Endothelial cell of umbilical vein (primary cell): ENCODE measurements at regions not wholly inside any gene's neighbourhood (a gene's known extent, or its start where the extent isn't known, plus 50 kb on each side); places are given as distances from the start of the nearest gene placed in this dataset.

Experiments
- BruUV-seq: library from RNA; stranded (reverse); fragments of 400-500 nt; replicated peaks from 2 replicates; lab custom pipeline; 2021; lab: Mats Ljungman, UMichigan
- CTCF ChIA-PET: fragments of 300-600, 350-600 bp; sonication (Branson Sonifier 250); formaldehyde crosslinking; loops from one replicate; lab custom pipeline; 2021; ENCODE audit warnings: antibody characterized with exemption, inconsistent platforms; lab: Charles Lee
- POLR2A ChIA-PET: fragments of 300-600, 350-600 bp; sonication (Branson Sonifier 250); formaldehyde crosslinking; loops from one replicate; lab custom pipeline; 2021; ENCODE audit warnings: antibody characterized with exemption, inconsistent platforms; lab: Charles Lee
- DNase-seq: peaks from one replicate; pipeline ENCODE4 v3.0.0-alpha.2; 2011; ENCODE audit warnings: low read depth, low spot score
- FAIRE-seq: peaks from 2 replicates; lab custom pipeline; 2011; peaks lifted over from hg19 to GRCh38; lab: Jason Lieb, UNC
- H2AFZ ChIP-seq: 2 replicates; pipeline ENCODE4 v1.6.0; 2012; ENCODE audit warnings: low read depth, low read length, control low read depth, inconsistent platforms
- H3K27ac ChIP-seq: 2 replicates; pipeline ENCODE4 v1.5.1; 2011; ENCODE audit warnings: low read depth, mild to moderate bottlenecking, control low read depth, low read length, moderate library complexity; ENCODE audit not compliant: insufficient read depth
- H3K27me3 ChIP-seq, 2 experiments: 2 replicates each; pipeline versions ENCODE4 v1.6.0 to v1.6.1; 2011; ENCODE audit warnings: low read length in 2 of 2, mixed read lengths in 1 of 2; ENCODE audit not compliant: control insufficient read depth in 2 of 2, insufficient read depth in 2 of 2
- H3K36me3 ChIP-seq, 2 experiments: 2 replicates in 1 of 2; 3 replicates in 1 of 2; pipeline ENCODE4 v1.5.1; 2011; ENCODE audit warnings: low read length in 2 of 2, mild to moderate bottlenecking in 1 of 2, moderate library complexity in 1 of 2; ENCODE audit not compliant: control insufficient read depth in 2 of 2, insufficient read depth in 2 of 2; ENCODE audit errors: extremely low read depth in 1 of 2
- H3K4me1 ChIP-seq: 3 replicates; pipeline ENCODE4 v1.5.1; 2011; ENCODE audit warnings: mild to moderate bottlenecking, low read length; ENCODE audit not compliant: control insufficient read depth, insufficient read depth; ENCODE audit errors: extremely low read depth
- H3K4me2 ChIP-seq: 2 replicates; pipeline ENCODE4 v1.6.1; 2011; ENCODE audit warnings: low read length, control low read depth, mixed read lengths; ENCODE audit not compliant: insufficient read depth
- H3K4me3 ChIP-seq, 3 experiments: fragments of 200-600 bp in 1 of 3; sonication (generic), shearing (Covaris generic) in 1 of 3; replicated peaks in 1 of 3; 2 replicates each; pipeline ENCODE4 v1.5.1; 2011 to 2016; ENCODE audit warnings: control low read depth in 3 of 3, low read length in 3 of 3, mild to moderate bottlenecking in 2 of 3, inconsistent platforms in 1 of 3, low read depth in 1 of 3, moderate library complexity in 1 of 3; ENCODE audit not compliant: insufficient read depth in 1 of 3
- H3K79me2 ChIP-seq: 2 replicates; pipeline ENCODE4 v1.6.0; 2012; ENCODE audit warnings: low read length, inconsistent platforms; ENCODE audit not compliant: control insufficient read depth, insufficient read depth
- H3K9ac ChIP-seq: replicated peaks from 2 replicates; pipeline ENCODE3; 2011; ENCODE audit warnings: low read length, control low read depth; ENCODE audit not compliant: insufficient read depth; ENCODE audit errors: extremely low read depth
- H3K9me1 ChIP-seq: replicated peaks from 3 replicates; pipeline ENCODE4 v1.6.0; 2011; ENCODE audit warnings: mild to moderate bottlenecking, low read length; ENCODE audit not compliant: control insufficient read depth, insufficient read depth; ENCODE audit errors: extremely low read depth
- H3K9me3 ChIP-seq: replicated peaks from 2 replicates; pipeline ENCODE4 v1.5.1; 2012; ENCODE audit warnings: low read length, inconsistent platforms; ENCODE audit not compliant: control insufficient read depth, insufficient read depth
- H4K20me1 ChIP-seq: replicated peaks from 2 replicates; pipeline ENCODE3; 2011; ENCODE audit warnings: mild to moderate bottlenecking, low read length; ENCODE audit not compliant: control insufficient read depth, insufficient read depth; ENCODE audit errors: extremely low read depth
- CTCF ChIP-seq, 2 donors: IDR thresholded peaks; 1 replicate in 1 of 2; 2 replicates in 1 of 2; pipeline ENCODE4 v1.5.1; 2011; ENCODE audit warnings: low read length in 2 of 2, mild to moderate bottlenecking in 2 of 2, moderate library complexity in 2 of 2, control low read depth in 1 of 2, inconsistent platforms in 1 of 2, low read depth in 1 of 2; ENCODE audit not compliant: insufficient read depth in 1 of 2; ENCODE audit errors: extremely low read depth in 1 of 2
- EZH2 ChIP-seq: IDR thresholded peaks from 2 replicates; pipeline ENCODE4 v1.6.1; 2012; ENCODE audit warnings: borderline replicate concordance, low read depth, mild to moderate bottlenecking, moderate library complexity, low read length, inconsistent platforms; ENCODE audit not compliant: severe bottlenecking
- FOS ChIP-seq: IDR thresholded peaks from 2 replicates; pipeline ENCODE4 v1.6.1; 2011; ENCODE audit warnings: mild to moderate bottlenecking, low read length, moderate library complexity, borderline replicate concordance; ENCODE audit not compliant: insufficient read depth
- GATA2 ChIP-seq: IDR thresholded peaks from 2 replicates; pipeline ENCODE4 v1.7.0; 2011; ENCODE audit warnings: low read depth, mild to moderate bottlenecking, moderate library complexity, mixed read lengths, low read length; ENCODE audit not compliant: insufficient read length, insufficient read depth
- JUN ChIP-seq: IDR thresholded peaks from 2 replicates; pipeline ENCODE4 v1.6.1; 2011; ENCODE audit warnings: borderline replicate concordance, low read depth; ENCODE audit not compliant: insufficient read length, insufficient read depth
- MAX ChIP-seq: IDR thresholded peaks from 2 replicates; pipeline ENCODE4 v1.6.1; 2011; ENCODE audit not compliant: insufficient read depth, insufficient read length
- MYC ChIP-seq: IDR thresholded peaks from one replicate; pipeline ENCODE4 v1.6.1; 2011; ENCODE audit warnings: mild to moderate bottlenecking, low read depth, low read length
- POLR2A ChIP-seq: IDR thresholded peaks from 2 replicates; pipeline ENCODE4 v1.6.1; 2012; ENCODE audit warnings: low read depth, mild to moderate bottlenecking, control low read depth, low read length
- POLR2AphosphoS5 ChIP-seq: IDR thresholded peaks from 2 replicates; pipeline ENCODE4 v1.6.1; 2012; ENCODE audit warnings: low read depth, mild to moderate bottlenecking, control low read depth, low read length, moderate library complexity; ENCODE audit not compliant: insufficient read depth
- dilution Hi-C: fragments of 300-500 bp; cut with MboI; formaldehyde crosslinking; loops from one replicate; pipeline ENCODE4 v1.15.0; 2019; ENCODE audit warnings: low sequenced_read_pairs; ENCODE audit not compliant: extremely low pct_ligation_motif_present
- intact Hi-C: fragments of 100-400 bp; cut with micrococcal nuclease; formaldehyde crosslinking; loops from one replicate; pipeline ENCODE4 v1.10.0; 2022

- ChIA-PET POLR2A (interaction anchor here (0.6 kb wide), 1 partner anchor 258 kb away, joined by 3 read pairs; no protein-coding TSS in a partner anchor), CTCF (no interaction called here)
- Histone ChIP-seq H3K79me2 (no peaks in the 10 kb centered on the region), H4K20me1 (no peaks in the 10 kb centered on the region), H3K27ac (no peak overlapping the region), H3K4me3 (no peak overlapping the region), H3K4me2 (no peak overlapping the region), H3K27me3 (no peaks in the 10 kb centered on the region), H2AFZ (no peak overlapping the region), H3K9me3 (no peaks in the 10 kb centered on the region), H3K36me3 (no peaks in the 10 kb centered on the region), H3K4me1 (no peaks in the 10 kb centered on the region), H3K9ac (no peak overlapping the region), H3K9me1 (no peaks in the 10 kb centered on the region)
- dilution Hi-C loops: no loop called here
- no peak for FAIRE-seq
- DNase-seq: no peak
- TF ChIP-seq POLR2A: no peak
- no peak for TF ChIP-seq MYC
- TF ChIP-seq JUN: no peak
- no peak for TF ChIP-seq POLR2AphosphoS5
- no peak for TF ChIP-seq CTCF (IDR thresholded peaks at IDR 0.05; ENCODE audit: extremely low read depth in 1 of 2, insufficient read depth in 1 of 2, low read depth in 1 of 2, low read length in 2 of 2)
- no peak for TF ChIP-seq GATA2
- no peak for TF ChIP-seq FOS
- no peak for TF ChIP-seq MAX
- TF ChIP-seq EZH2: no peak
- intact Hi-C loops: no loop called here
- BruUV-seq: no TSS peak
Observed at GRCh38 chr6:128642132-128642531, 121.7 kb upstream of the PTPRK start.
